GM12891 (cell line): ENCODE measurements at regions not wholly inside any gene's neighbourhood (a gene's known extent, or its start where the extent isn't known, plus 50 kb on each side); places are given as distances from the start of the nearest gene placed in this dataset.

Source experiments
- PAX5 ChIP-seq: IDR thresholded peaks from 2 replicates; pipeline ENCODE4 v1.6.1; 2011; ENCODE audit warnings: low read length, moderate library complexity, mild to moderate bottlenecking; ENCODE audit not compliant: insufficient read depth, severe bottlenecking
- POLR2A ChIP-seq: IDR thresholded peaks from 2 replicates; pipeline ENCODE4 v1.6.1; 2011; ENCODE audit warnings: low read depth, low read length, control low read depth
- POLR2AphosphoS5 ChIP-seq: IDR thresholded peaks from 2 replicates; pipeline ENCODE4 v1.6.1; 2011; ENCODE audit warnings: low read depth, low read length, control low read depth
- SPI1 ChIP-seq: IDR thresholded peaks from 2 replicates; pipeline ENCODE4 v1.6.1; 2011; ENCODE audit warnings: low read depth, low read length, control low read depth
- TAF1 ChIP-seq: IDR thresholded peaks from 2 replicates; pipeline ENCODE4 v1.6.1; 2011; ENCODE audit warnings: low read depth, low read length, control low read depth

GRCh38 chr9:23538067-23538402, 288.0 kb downstream of the ELAVL2 start:
- TF ChIP-seq PAX5 (no peak), POLR2A (no peak), POLR2AphosphoS5 (no peak), SPI1 (no peak), TAF1 (no peak)
